Stimulated activated CD8-positive, alpha-beta memory T cell treated with anti-CD3 and anti-CD28 coated beads, Interleukin-12 subunit alpha, Interleukin-12 subunit beta, amount 100 ng/mL, for 24 hours (primary cell): ENCODE measurements at regions not wholly inside any gene's neighbourhood (a gene's known extent, or its start where the extent isn't known, plus 50 kb on each side); places are given as distances from the start of the nearest gene placed in this dataset.
"Not testable (repeated sequence)": the region's sequence is repeated elsewhere in the genome, so short reads cannot be mapped to it uniquely, and the experiment has no call there.

Source experiments
- DNase-seq: peaks from one replicate; pipeline ENCODE4 v3.0.0-alpha.2; 2020; ENCODE audit errors: extremely low read depth

- DNase-seq = no peak
Measured at GRCh38 chr2:195466427-195466826, 190.6 kb upstream of the SLC39A10 start.

DNA sequence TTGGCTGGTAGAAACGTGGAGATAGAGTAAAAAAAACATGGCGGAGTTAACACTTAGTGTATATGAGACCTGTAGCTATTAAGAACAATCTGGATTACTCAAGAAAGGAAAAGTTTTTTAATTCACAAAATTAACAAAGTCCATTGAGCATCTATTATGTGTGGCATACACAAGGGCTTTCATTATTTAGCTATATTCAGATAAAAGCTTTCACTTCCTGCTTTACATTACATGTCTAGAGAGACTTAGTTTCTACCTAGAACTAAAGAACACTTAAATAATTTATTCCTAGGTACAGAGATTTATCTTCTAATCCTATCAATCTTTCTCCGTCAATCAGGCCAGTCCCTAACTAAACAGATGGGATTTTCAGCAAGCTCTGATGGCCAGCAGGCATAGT, 196.0 kb upstream of the SLC39A10 start:
- no peak for DNase-seq

DNA sequence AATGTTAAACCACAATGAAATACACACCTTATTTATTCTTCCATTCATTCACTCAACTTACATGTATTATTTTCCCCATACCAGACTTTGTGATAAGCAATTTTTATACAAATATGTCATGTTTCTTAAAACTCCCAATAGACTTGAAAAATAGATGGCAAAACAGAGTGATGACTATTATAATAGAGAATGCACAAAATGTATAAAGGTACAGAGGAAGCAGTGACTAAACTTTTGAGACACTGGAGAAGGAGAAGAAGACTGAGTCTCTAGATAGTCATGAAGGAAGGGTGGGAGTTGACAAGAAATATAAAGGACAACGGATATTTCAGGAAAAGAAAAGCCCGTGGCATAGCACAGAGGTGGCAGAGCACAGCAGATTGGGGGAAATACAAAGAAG, 198.1 kb upstream of the SLC39A10 start:
- DNase-seq = no peak

DNA sequence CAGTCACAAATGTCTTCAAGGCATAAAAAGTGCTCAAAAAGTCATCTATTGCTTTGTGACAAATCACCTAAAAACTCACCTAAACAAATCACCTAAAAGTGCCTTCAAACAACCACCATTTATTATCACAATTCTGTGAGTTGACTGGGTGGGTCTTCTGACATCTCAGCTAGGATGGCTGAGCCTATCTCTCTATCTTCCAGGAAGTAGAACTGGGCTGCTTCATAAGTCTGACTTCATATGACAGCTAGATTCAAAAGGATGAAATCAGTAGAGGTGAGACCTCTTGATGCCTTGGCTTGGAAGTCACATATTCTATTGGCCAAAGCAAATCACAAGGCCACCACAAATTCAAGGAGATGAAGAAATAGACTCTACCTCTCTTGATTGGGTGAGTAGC, 199.2 kb upstream of the SLC39A10 start:
- no peak for DNase-seq

- DNase-seq = no peak
Measured at GRCh38 chr2:195456771-195457170, 200.3 kb upstream of the SLC39A10 start.

GRCh38 chr2:195451160-195451559, 205.9 kb upstream of the SLC39A10 start:
- no peak for DNase-seq

GRCh38 chr2:195450552-195451113, 206.4 kb upstream of the SLC39A10 start:
- no peak for DNase-seq

DNA sequence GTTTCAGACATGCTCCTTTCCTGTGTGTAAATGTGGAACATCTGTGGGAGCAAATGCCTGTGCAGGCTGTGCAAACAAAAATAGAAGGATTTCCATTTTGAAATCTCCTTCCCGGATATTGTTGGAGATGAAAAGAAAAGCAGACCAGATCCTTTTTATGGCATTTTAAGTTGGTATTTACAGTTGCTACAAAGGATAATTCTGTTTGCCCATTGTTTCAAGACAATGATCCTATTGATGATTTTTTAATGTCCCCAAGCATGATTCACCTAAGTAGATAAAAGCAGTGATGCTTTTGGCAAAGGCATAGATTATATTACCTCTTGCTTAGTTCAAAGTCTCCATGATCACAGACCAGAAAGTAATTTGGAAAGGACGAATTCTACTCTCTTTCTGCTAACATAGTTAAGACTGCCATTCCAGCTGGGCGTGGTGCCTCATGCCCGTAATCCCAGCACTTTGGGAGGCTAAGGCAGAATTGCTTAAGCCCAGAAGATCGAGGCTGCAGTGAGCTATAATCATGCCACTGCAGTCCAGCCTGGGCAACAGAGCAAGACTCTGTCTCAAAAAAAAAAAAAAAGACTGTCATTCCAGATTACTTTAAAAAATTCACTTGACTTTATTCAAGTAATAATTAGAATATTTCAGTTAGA, 209.6 kb upstream of the SLC39A10 start:
- DNase-seq = no peak

- no peak for DNase-seq
Measured at GRCh38 chr2:195445639-195446038, 211.4 kb upstream of the SLC39A10 start.

- no peak for DNase-seq
Measured at GRCh38 chr2:195443926-195444325, 213.1 kb upstream of the SLC39A10 start.

- no peak for DNase-seq
Measured at GRCh38 chr2:195442458-195443175, 214.4 kb upstream of the SLC39A10 start.

- no peak for DNase-seq
Measured at GRCh38 chr2:195438692-195439091, 218.3 kb upstream of the SLC39A10 start.

DNA sequence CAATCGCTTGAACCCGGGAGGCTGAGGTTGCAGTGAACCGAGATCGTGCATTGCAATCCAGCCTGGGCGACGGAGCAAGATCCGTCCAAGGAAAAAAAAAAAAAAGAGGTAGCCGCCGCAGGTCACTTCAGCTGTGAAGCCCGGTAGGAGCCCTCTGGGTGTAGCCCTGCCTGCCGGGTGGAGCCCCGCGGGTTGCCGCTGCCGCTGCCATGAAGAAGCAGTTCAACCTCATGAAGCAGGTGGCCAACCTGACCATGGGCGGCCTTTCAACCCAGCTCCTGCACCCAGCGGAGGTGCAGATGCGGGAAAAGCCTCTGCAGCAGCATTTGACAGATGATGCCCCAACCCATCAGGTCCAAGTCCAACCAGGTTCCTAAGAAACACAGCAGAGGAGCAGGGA, 219.5 kb upstream of the SLC39A10 start:
- no peak for DNase-seq

- no peak for DNase-seq
Measured at GRCh38 chr2:195434346-195434745, 222.7 kb upstream of the SLC39A10 start.

DNA sequence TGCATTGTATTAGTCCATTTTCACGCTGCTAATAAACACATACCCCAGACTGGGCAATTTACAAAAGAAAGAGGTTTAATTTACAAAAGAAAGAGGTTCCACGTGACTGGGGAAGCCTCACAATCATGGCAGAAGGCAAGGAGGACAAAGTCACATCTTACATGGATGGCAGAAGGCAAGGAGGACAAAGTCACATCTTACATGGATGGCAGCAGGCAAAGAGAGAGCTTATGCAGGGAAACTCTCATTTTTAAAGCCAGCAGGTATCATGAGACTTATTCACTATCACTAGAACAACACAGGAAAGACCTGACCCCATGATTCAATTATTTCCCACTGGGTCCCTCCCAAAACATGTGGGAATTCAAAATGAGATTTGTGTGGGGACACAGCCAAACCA, 223.3 kb upstream of the SLC39A10 start:
- DNase-seq = not testable (repeated sequence)

- DNase-seq = no peak
Measured at GRCh38 chr2:195428673-195429072, 228.4 kb upstream of the SLC39A10 start.

DNA sequence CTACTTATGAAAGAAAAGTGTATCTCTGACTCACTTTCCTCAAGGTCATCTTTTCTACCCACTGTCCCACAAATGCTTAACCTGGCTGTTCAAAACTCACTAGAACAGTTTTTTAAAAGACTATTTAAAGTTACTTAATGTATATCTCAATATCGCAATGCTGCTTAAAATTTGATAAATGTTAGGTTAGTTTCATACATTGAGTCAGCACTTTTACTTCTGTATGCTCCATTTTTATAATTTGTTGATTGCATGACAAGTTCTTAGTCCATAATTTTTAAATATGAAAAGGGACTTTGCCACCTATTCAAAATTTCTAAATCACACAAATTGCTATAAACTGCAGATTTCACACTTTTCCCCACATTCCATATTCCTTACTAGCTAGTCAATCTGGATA, 231.7 kb upstream of the SLC39A10 start:
- no peak for DNase-seq

DNA sequence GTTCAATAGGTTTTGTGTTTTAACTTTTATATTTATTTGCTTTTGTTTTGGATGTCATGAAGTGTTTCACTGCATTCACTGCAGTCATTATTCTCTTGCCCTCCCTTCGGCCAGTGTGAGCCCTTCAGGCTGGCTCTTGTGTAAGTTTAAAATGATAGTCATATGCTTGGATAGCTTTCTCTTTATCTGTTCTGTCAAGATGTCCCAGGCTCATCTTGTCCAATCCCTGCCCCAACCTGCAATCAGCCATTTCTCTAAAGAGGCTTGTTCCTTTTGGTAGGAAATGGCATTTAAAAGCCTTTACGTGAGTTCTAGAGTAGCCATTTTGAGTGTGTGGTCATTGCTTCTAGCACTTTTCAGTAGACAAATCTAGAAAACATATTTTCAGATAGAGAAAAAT, 238.0 kb upstream of the SLC39A10 start:
- DNase-seq = no peak

DNA sequence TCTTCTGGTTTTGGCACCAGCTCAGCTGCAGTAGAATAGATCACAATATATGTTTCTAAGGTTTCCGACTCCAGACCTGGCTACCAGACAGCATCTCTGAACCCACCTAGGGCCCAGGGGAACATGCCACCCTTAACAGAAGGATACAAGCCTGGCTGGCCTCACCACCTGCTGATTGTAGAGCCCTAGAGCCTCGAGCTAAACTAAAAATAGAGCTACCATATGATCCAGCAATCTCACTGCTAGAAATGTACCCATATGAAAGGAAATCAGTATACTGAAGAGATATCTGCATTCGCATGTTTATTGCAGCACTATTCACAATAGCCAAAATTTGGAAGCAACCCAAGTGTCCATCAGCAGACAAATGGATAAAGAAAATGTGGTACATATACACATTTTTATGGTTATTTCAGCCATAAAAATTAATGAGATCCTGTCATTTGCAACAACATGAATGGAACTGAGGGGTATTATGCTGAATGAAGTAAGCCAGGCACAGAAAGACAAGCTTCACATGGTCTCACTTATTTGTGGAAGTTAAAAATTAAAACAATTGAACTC, 242.4 kb upstream of the SLC39A10 start:
- DNase-seq = no peak

DNA sequence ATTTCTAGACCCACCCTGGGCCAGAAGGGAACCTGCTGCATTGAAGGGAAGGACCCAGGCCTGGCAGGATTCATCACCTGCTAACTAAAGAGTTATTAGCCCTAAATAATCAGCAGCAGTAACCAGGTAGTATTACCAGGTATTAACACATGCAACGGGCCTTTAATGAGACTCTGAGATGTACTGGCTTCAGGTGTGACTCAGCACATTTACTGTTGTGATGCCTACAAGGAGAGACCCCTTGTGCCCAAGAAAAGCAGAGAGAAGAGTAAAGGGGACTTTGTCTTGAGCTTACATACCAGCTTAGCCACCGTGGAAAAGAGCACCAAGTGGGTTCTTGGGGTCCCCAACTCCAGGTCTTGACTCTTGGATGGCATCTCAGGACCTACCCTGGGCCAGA, 243.1 kb upstream of the SLC39A10 start:
- DNase-seq = no peak

DNA sequence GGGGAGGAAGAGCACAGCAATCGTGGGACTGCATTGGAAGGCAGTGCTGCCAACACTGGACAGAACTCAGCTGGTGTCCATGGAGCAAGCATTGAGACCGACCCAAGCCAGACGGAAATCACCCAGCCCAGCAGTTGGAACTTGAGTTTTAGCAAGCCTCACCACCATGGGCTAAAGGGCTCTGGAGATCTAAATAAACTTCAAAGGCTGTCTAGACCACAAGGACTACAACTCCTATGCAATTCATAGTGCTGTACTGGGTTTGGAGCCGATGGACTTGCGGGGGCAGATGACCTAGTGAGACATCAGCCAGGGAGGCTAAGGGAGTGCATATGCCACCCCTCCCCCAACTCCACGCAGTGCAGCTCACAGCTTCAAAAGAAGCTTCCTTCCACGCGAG, 243.6 kb upstream of the SLC39A10 start:
- no peak for DNase-seq

DNA sequence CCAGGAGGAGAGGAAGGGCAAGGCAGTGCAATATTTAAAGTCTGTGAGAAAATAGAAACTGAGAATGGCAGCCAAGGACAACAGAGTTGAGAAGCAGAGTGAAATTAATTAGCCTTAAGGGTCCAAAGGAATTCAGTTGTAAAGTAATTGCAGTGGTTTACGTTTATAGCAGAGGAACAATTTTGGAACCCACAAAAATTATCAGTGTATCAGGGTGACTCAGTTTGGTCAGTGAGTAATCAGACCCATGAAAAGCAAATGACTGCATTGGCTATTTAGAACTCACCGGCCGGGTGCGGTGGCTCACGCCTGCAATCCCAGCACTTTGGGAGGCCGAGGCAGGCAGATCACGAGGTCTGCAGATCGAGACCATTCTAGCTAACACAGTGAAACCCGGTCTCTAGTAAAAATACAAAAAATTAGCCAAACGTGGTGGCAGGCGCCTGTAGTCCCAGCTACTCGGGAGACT, 245.8 kb upstream of the SLC39A10 start:
- DNase-seq = no peak
